HepG2 (cell line): ENCODE measurements at regions not wholly inside any gene's neighbourhood (a gene's known extent, or its start where the extent isn't known, plus 50 kb on each side); places are given as distances from the start of the nearest gene placed in this dataset.
"Not testable (repeated sequence)": the region's sequence is repeated elsewhere in the genome, so short reads cannot be mapped to it uniquely, and the experiment has no call there.

ENCODE experiments used
- ATAC-seq: fragments of 200-7000 bp; cut with Tn5 transposase; 3 replicates; pipeline ENCODE4 v1.9.1; 2020; ENCODE audit warnings: mild to moderate bottlenecking, moderate library complexity
- BruUV-seq: library from RNA; stranded (reverse); fragments of 400-500 nt; replicated peaks from 2 replicates; lab custom pipeline; 2021; lab: Mats Ljungman, UMichigan
- CTCF ChIA-PET: fragments of 300-600 bp; formaldehyde crosslinking; extraction: SDS; loops from one replicate; lab custom pipeline; 2021; ENCODE audit warnings: low total read pairs, inconsistent platforms, low intra/inter-chr PET ratio; lab: Yijun Ruan, JAX
- POLR2A ChIA-PET: fragments of 350-600 bp; sonication (Branson Sonifier 250); formaldehyde crosslinking; loops from one replicate; lab custom pipeline; 2020; ENCODE audit warnings: antibody characterized with exemption, inconsistent platforms; lab: Yijun Ruan, JAX
- DNase-seq: peaks from one replicate; pipeline ENCODE4 v3.0.0-alpha.2; 2015; ENCODE audit warnings: low spot score
- FAIRE-seq: peaks from 3 replicates; lab custom pipeline; 2011; peaks lifted over from hg19 to GRCh38; lab: Jason Lieb, UNC
- H2AFZ ChIP-seq: one replicate; pipeline ENCODE4 v1.6.1; 2011; ENCODE audit warnings: low read length, inconsistent platforms
- H3K27ac ChIP-seq: fragments of 300-600 bp; 3 replicates; pipeline ENCODE4 v1.8.0; 2011; ENCODE audit warnings: mixed run types, mild to moderate bottlenecking, mixed read lengths, low read length, inconsistent platforms; ENCODE audit not compliant: insufficient read depth; ENCODE audit errors: extremely low read length
- H3K27me3 ChIP-seq, 2 experiments: fragments of 200-600 bp in 1 of 2; 2 replicates in 1 of 2; 3 replicates in 1 of 2; pipeline versions ENCODE4 v1.6.0 to v1.8.0; 2011; ENCODE audit warnings: low read length in 2 of 2, mild to moderate bottlenecking in 2 of 2, moderate library complexity in 2 of 2, inconsistent platforms in 1 of 2; ENCODE audit not compliant: insufficient read depth in 2 of 2, control insufficient read depth in 1 of 2
- H3K36me3 ChIP-seq, 2 experiments: fragments of 200-600 bp in 1 of 2; replicated peaks in 1 of 2; 2 replicates in 1 of 2; 3 replicates in 1 of 2; pipeline versions ENCODE4 v1.5.1 to v1.8.0; 2011; ENCODE audit warnings: low read length in 2 of 2, inconsistent platforms in 1 of 2; ENCODE audit not compliant: insufficient read depth in 2 of 2, control insufficient read depth in 1 of 2
- H3K4me1 ChIP-seq: 2 replicates; pipeline ENCODE4 v1.5.1; 2012; ENCODE audit warnings: low read length, inconsistent platforms; ENCODE audit not compliant: insufficient read depth
- H3K4me2 ChIP-seq: 2 replicates; pipeline ENCODE4 v1.6.0; 2011; ENCODE audit warnings: low read depth, low read length, inconsistent platforms
- H3K4me3 ChIP-seq, 3 experiments: fragments of 200-600 bp in 1 of 3; sonication (generic), shearing (Covaris generic) in 1 of 3; replicated peaks in 1 of 3; 2 replicates each; pipeline ENCODE4 v1.5.1; 2011 to 2016; ENCODE audit warnings: low read length in 3 of 3, inconsistent platforms in 2 of 3, low read depth in 2 of 3, mild to moderate bottlenecking in 2 of 3, control low read depth in 1 of 3, mixed read lengths in 1 of 3; ENCODE audit not compliant: insufficient read depth in 1 of 3
- H3K79me2 ChIP-seq: one replicate; pipeline ENCODE4 v1.6.1; 2011; ENCODE audit warnings: low read length, inconsistent platforms; ENCODE audit not compliant: insufficient read depth
- H3K9ac ChIP-seq: 2 replicates; pipeline ENCODE4 v1.6.0; 2011; ENCODE audit warnings: mild to moderate bottlenecking, low read depth, low read length, inconsistent platforms; ENCODE audit not compliant: insufficient read depth
- H3K9me3 ChIP-seq: 2 replicates; pipeline ENCODE4 v1.5.1; 2012; ENCODE audit warnings: mild to moderate bottlenecking, low read length
- H4K20me1 ChIP-seq: 2 replicates; pipeline ENCODE4 v1.6.0; 2011; ENCODE audit warnings: inconsistent platforms, mild to moderate bottlenecking, low read length, moderate library complexity; ENCODE audit not compliant: insufficient read depth
- ZNF572 ChIP-seq: sonication (generic); formaldehyde crosslinking; IDR thresholded peaks from 2 replicates; pipeline ENCODE4 v1.5.1; 2020; ENCODE audit warnings: mild to moderate bottlenecking, missing genetic modification reagents
- WGBS: methylation state at CpG from one replicate; pipeline ENCODE4 v1.1.6; 2017; ENCODE audit warnings: low lambda C conversion rate; 5-methylcytosine and 5-hydroxymethylcytosine counted together
- in situ Hi-C: cut with HindIII; loops from 2 replicates; pipeline ENCODE4 v1.10.0; 2017; ENCODE audit warnings: low pct_unique_long_range_greater_than_20kb; ENCODE audit not compliant: extremely low pct_ligation_motif_present
- intact Hi-C: fragments of 100-400 bp; cut with micrococcal nuclease; formaldehyde crosslinking; loops from one replicate; pipeline ENCODE4 v1.10.0; 2022; ENCODE audit not compliant: unreplicated experiment
- TF ChIP-seq, protein P1 (sequence below): sonication (generic); formaldehyde crosslinking; IDR thresholded peaks from 2 replicates; pipeline ENCODE4 v1.5.0; 2020; ENCODE audit warnings: missing genetic modification reagents

DNA sequence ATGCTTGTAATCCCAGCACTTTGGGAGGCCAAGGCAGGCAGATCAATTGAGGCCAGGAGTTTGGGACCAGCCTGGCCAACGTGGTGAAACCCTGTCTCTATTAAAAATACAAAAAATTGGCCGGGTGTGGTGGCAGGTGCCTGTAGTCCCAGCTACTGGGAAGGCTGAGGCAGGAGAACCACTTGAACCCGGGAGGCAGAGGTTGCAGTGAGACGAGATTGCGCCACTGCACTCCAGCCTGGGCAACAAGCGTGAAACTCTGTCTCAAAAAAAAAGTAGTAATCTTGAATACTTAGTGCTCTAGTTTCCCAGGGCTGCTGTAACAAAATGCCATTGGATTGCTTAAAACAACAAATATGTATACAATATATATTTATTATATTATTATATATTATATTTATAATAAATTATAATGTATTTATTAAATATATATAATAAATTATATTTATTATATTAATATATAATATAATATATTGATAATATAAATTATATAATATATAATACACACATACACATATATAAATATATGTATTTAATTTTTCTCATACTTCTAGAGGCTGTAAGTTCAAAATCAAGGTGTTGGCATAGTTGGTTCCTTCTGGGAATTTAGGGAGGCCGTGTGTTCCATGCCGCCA, 71.5 kb upstream of the HIVEP1 start:
- FAIRE-seq, H3K9me3 ChIP-seq, H3K9ac ChIP-seq, CTCF ChIA-PET, H3K4me3 ChIP-seq, H3K79me2 ChIP-seq, POLR2A ChIA-PET, H3K4me2 ChIP-seq, ATAC-seq, BruUV-seq, H3K36me3 ChIP-seq, DNase-seq, H3K27ac ChIP-seq, H3K27me3 ChIP-seq, in situ Hi-C loops, H2AFZ ChIP-seq, intact Hi-C loops, H4K20me1 ChIP-seq: not testable (repeated sequence)
- H3K4me1 ChIP-seq = peaks cover 10% of the 10 kb centered on the region
- WGBS = 37% methylated on average over 8 of the region's 8 CpGs

DNA sequence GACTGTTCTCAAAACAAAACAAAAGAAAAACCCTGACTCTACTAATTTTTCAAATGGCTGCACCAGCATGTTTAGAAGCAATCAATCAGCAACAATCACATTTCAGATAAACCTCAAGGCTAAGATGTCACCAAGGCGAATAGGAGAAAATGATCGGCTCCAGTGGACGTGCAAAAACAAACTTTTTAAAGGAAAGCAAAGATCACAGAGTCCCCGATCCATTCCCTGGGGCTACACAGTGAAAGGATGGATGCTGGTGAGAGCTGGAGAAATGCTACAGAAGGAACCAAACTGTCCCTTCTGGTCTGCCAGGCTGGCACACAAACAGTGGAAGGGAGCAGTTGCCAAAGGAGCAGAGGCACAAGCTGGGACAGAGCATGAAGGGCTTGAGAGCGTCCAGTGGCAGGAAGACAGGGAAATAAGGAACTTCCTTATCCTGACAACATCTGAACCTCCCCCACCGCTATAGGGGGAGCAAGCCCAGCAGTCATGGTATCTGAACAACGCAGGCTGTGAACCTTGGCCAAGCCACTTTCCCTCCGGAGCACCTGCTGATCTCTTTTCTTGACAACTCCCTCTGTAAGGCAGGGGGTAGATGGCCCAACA, 73.7 kb upstream of the HIVEP1 start:
- intact Hi-C loops (no loop called here), in situ Hi-C loops (no loop called here)
- H3K27me3 ChIP-seq = no peaks in the 10 kb centered on the region; a peak in 1 of 5 replicates
- no peak overlapping the region for H3K4me3 ChIP-seq
- ChIA-PET CTCF (no interaction called here), POLR2A (no interaction called here)
- no peaks in the 10 kb centered on the region for H3K36me3 ChIP-seq
- no peaks in the 10 kb centered on the region for H3K9me3 ChIP-seq
- ATAC-seq (no peak; the same call in 2 of the 3 replicates), DNase-seq (no peak), FAIRE-seq (peak; percentile 32)
- no peak overlapping the region for H2AFZ ChIP-seq
- no peak overlapping the region for H3K9ac ChIP-seq
- H3K79me2 ChIP-seq = no peaks in the 10 kb centered on the region
- H3K4me1 ChIP-seq = 0 out of 2 replicates have a peak, but pooled peaks cover 2% of the 10 kb centered on the region
- BruUV-seq = no TSS peak
- H3K4me2 ChIP-seq = no peak overlapping the region
- 0 out of 2 replicates have a peak, but pooled peaks have one; percentile 48 for TF ChIP-seq ZNF572
- TF ChIP-seq, protein P1, sequence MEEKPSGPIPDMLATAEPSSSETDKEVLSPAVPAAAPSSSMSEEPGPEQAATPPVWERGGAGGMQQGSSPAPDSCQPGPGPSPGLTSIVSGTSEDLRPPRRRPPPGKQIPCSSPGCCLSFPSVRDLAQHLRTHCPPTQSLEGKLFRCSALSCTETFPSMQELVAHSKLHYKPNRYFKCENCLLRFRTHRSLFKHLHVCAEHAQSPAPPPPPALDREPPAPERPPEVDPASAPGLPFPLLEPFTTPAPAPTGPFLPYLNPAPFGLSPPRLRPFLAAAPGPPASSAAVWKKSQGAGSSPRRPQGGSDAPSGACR (CRISPR knock-in tag) = no peak
- H4K20me1 ChIP-seq = no peaks in the 10 kb centered on the region
- WGBS = 33% methylated on average over 8 of the region's 8 CpGs
- H3K27ac ChIP-seq = no peak overlapping the region
